ENCODE measurements at regions not wholly inside any gene's neighbourhood (a gene's known extent, or its start where the extent isn't known, plus 50 kb on each side); places are given as distances from the start of the nearest gene placed in this dataset.
"Not testable (repeated sequence)": the region's sequence is repeated elsewhere in the genome, so short reads cannot be mapped to it uniquely, and the experiment has no call there.

DNA sequence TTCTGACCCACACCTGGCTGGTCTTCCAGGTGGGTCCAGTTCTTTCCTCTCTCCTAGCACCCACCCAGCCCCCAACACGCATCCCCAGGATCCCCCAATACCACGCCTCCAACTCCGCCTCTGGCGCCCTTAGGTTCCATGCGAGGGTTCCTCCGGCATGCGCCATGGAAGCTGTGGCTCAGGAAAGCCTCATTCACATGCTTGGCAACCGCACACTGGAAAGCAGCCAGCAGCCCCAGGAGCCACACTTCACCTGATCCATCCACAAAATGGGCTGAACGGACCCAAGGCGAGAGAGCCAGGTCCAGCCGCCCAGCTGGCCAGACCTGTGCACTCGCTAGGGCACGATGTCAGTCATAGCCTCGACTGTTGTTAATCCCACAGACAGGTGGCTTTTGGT, 161.2 kb downstream of the PSMG1 start:
- no peak for DNase-seq

DNA sequence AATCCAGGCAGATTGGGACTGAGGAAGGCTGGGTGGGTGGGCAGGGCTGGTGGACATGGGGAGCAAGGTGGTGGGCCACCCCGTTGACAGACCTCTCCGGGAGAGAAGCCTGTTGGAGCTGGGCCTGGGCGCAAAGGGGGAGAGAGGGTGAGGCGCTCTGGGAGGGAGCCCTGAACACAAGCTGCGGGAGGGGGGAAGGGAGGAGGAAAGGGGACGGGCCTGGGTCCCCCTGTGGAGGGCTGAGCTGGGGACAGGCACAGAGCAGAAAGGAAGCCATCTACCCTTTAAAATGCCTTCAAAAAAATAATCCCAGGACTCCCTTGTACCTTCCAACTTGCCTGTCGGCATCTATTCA, 161.8 kb downstream of the PSMG1 start:
- DNase-seq: no peak

DNA sequence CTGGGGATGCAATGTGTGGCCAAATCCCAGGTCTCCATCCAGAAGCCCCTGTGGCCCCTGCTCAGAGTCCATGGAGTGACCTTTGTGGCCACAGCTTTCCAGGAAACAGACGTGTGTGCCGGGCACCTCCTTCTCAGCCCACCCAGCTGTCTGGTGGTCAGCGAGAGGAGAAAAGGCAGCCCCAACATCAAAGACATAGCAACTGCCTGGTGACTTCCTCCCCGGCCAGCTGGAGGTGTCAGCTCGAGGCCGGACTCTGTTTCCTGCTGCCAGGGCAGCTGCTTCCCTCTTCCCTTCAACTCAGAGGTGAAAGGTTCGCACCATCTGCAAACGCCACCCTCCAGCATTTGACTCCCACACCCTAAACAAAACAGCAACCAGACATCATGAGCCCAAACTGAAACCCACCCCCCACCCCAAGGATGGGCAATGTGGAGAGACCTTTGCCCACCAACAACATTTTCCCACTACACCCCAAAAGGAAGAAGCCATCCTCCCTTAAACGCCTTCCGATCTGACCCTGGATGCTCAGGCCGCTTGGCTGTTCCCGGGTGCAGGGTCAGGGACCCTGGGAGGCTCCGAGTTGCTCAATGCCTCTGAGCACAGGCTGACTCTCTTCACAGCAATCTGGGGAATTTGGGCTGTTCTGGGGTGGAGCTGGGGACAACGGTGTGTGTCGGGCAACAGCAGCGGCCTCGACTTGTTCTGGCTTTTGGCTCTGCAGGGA, 162.3 kb downstream of the PSMG1 start:
- no peak for DNase-seq

DNA sequence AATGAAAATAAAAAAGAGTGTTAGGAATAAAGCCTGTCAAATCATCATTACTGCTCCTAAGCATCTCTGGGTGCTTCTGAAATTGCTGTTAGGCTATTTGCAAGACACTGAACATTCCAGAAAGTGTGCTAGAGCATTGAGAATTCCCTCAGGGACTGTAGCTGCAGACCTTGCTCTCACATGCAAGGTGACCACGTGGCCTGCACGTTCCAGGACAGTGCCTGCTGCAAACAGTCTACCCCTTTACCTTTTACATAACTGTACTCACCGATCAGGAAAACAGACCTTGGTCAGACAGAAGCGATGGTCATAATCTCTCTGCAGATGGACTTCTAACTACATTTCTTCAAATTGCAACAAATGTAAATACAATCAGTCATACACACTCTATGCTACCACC, 164.5 kb downstream of the PSMG1 start:
- no peak for DNase-seq

DNA sequence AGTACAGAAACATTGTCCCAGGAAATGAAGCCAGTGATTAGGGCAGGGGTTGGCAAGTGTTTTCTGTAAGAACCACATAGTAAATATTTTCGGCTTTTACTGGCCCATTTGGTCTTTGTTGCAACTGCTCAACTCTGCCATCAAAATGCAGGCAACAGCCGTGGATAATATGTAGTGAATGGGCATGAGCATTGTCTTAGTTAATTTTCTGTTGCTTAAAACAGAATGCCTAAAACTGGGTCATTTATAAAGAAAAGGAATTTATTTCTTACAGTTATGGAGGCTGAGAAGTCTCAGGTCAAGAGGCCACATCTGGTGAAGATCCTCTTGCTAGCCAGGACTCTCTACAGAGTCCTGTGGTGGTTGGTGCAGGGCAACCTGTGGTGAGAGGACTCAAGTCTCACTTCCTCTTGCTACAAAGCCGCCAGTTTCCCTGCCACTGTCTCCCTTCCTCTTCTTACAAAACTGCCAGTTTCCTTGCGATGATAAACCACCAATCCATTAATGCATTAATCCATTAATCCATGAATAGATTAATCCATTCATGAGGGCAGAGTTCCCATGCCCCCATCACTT, 166.4 kb downstream of the PSMG1 start:
- no peak for DNase-seq

DNA sequence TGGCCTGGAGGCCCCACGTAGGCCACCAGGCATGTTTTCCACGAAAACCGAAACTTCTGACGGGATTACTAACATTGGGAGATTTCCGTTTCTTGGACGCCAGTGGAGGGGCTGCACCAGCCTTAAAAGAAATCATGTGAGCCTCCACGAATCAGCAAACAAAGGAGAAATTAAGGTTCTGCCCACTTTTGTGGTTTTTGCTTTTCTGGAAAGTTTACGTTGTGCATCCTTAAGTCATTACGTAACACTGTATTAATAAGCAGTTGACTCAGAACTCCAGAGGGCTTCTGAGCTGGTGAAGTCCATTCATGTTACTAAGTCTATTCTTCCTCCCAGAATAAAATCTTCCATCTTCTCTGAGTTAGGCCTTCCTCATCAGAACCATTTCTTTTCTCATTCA, 168.5 kb downstream of the PSMG1 start:
- DNase-seq: no peak

DNA sequence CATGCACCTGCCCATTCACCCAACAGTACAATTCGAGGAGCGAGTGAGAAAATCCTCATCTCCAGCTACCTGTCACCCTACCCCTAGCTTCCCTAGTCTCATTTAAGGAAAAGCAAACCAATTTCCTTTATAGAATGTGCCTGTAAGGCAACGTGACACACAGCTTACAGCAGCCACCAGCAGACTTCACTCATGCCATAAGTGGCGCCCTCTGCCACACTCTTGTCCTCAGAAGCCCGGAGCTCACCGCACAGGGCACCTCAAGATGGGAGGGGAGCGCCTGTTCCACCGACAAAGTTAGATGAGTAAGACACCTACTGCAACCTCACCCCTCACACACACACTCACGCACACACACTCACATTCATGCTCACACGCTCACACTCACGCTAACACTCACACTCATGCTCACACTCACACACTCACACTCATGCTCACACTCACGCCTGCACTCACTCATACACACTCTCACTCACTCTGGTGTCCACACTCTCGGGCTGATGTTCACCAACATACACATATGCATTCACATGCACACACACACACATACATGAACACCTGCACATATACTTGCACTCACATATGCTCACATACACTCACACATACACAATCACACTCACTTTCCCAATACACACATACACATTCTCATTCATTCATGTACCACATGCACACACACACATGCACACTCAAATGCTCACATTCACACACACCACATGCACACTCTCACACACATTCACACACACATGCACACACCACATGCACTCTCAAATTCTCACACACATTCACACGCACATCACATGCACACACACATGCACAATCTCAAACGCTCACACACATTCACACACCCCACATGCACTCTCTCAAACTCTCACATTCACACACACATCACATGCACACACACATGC, 170.7 kb downstream of the PSMG1 start:
- no peak for DNase-seq

DNA sequence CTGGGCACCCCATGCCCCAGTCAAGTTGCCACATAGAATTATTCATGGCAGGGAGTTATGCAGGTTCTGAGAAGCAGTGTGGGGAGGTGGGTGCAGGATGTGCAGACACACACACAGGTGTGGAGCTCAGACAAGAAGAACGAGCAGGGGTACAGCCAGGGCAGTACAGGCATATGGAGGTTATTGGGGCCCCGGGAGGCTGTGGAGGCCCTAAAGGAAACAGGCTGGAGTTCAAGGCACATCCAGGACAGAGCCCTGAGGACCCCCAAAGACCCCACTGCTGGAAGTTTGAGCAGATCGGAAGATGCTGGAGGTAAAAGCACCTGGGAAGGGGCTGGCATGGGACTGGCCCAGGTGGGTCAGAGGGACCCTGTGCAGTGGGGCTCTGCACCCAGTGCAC, 171.3 kb downstream of the PSMG1 start:
- no peak for DNase-seq

DNA sequence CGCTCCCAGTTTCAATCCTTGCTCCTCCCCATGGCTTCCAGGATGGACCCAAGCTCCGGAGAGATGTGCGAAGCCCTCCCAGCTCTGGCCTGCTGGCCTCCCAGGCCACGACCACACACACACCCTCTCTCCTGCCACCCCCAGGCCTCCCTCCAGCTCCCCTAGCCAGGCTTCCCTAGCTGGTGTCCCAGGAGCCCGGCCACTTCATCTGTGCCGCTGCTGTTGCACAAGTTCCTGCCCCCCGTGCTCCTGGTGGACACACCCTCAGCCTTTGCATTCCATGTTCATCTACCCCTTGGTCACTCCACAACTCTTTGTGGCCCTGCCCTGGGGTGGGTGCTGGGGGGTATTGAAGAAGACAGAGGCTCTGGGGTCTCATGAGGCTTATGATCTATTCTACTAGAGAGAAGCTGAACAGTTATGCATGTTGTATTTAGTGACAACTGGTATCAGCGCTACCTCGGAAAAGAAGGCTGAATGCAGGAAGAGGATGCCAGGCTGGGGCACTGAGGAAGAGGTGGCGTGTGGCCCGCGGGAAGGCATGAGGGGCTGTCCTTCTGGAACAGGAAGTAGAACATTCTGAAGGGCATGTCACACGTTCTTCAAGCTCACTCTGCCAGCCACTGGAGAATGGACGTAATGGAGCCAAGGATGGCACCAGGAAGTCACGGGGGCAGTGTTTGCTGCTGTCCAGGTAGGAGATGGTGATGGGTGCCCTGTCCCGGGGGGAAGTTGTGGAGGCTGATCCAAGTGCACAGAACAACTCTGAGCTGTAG, 172.4 kb downstream of the PSMG1 start:
- DNase-seq: no peak

DNA sequence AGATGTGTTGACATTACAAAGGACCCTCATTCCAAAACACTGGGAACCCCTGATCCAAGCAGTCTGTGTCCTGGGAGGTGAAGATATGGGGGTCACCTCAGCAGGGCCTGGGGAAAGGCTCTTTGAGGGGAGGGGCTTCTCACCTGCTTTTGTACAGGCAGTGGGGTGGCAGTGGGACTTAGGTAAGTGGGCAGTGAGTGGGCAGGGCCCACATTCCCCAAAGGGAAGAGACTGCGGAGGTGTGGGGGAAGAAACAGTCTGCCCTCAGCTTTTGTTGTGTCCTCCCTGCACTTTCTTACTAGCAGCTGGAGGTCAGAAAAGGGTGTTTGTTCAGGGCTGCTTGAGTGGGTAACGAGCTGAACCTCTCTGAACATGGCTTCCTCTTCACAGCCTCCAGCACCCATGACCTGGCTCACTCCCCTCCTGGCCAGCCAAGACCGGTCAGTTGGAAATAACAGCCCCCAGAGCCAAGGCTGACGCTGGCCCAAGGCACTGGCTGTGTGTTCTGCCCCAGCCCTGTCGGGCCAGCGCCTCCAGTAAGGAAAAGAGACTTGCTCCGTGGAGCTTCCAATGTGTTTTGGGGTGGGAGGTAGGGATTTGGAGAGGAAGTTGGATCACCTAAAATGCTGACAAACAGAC, 173.5 kb downstream of the PSMG1 start:
- DNase-seq: no peak

DNA sequence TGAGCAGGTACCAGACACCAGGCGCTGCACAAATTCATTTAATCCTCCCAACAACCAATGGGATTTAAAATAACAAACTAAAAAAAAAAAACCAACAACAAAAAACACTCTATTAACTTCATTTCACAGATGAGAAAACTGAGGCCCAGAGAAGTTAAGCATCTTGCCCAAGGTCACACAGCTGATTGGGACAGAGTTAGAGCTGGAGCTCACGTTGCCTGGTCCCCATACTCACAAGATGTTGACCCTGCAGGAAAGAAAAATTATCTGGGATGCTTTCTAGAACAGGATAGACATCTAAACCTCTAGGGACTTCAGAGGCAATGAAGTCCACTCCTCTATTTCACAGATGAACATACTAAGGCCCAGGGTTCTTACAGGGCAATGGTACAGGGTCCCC, 175.3 kb downstream of the PSMG1 start:
- DNase-seq: no peak

DNA sequence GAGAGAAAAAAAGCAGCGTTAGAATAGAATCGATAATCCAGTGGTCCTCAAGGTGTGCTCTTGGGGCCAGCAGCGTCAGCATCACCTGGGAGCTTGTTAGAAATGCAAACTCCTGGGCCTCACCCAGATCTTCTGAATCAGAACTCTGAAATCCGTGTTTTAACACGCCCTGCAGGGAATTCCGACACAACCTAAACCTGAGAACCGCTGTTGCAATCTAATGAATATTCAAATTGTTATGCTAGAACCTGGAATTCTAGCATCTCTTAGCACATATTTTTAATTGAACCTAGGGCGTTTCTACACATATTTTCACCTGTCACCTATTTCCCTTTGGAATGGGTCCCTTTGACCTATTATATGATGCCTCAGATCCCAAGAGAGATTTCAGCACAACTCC, 175.7 kb downstream of the PSMG1 start:
- no peak for DNase-seq

DNA sequence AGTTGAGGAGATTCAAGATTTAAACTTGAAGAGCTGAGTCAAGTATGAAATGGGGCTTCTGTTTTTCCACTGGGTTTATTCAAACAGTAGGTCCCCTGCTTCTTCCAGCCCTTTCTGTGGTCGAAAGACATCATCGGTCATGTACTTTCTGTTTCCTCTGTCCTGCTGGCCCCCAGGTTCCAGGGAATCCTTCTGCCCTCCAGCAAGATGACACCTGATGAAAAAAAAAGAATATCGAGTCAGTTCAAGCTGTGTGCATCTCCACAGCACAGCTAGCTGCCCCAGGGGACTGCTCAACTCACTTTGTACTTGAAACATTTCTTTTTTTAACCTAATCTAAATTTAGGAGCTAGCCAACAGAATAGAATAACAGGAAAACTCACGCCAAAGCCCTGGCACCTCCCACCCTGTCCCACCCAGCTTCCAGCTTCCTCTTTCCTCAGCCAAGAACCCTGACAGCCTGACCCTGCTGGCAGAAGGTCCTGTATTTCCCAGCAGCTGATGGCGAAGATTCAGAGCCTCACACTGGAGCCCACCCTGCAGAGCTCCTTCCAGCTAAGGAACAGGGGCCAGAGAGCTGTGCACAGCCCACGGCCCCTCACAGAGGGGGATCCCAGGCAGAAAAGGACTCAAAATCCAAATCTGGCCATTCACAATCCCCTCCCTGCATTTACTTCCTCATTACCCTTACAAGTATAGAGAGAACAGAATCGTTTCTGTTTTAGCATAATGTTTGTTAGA, 176.5 kb downstream of the PSMG1 start:
- no peak for DNase-seq

DNA sequence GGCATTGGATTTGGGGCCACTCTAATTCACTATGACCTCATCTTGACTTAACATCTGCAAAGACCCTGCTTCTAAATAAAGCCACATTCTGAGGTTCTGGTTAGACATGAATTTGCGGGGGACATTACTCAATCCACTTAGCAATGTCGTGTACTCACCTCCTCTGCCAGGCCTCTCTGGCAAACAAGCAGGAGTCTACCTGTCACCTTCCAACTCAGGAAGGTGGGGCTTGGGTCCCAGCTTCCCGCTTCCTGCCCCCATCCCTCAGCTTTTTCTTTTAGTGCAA, 177.8 kb downstream of the PSMG1 start:
- DNase-seq: no peak

DNA sequence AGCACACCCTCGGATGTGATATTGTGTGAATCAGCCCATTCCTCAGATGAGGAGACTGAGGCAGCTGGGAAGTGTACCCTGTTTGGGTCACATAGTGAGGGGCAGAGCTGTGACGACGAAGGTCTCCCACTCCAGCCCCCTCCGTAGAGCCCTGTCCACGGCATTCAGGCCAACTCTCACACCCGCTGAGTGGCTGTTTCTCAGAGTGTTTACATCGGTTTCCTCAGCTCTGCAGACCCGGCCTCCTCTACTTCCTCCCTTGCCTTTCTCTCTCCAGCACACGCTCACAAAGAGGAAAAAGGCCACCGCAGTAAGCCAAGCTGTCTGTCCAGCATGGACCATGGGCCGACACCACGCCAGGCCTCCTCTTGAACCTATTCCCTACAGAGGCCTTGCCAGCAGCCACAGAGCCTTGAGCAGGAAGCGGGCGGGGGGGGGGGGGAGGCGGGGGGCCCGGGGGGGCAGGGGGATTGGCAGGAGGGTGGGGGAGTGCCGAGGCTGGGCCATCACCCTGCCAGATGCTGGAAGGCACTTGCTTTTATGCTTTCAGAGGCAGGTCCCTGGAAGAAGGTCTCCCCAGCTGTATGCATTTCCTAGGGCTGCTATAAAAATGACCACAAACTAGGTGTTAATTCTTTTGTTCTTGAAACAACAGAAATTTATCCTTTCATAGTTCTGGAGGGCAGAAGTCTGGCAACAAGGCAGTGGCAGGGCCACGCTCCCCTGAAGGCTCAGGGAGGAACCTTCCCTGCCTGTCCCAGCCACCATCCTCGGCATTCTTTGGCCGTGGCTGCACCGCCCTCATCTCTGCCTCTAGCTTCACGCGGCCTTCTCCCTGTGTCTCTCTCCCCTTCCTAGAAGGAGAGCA, 178.4 kb downstream of the PSMG1 start:
- DNase-seq: peak; percentile 6

DNA sequence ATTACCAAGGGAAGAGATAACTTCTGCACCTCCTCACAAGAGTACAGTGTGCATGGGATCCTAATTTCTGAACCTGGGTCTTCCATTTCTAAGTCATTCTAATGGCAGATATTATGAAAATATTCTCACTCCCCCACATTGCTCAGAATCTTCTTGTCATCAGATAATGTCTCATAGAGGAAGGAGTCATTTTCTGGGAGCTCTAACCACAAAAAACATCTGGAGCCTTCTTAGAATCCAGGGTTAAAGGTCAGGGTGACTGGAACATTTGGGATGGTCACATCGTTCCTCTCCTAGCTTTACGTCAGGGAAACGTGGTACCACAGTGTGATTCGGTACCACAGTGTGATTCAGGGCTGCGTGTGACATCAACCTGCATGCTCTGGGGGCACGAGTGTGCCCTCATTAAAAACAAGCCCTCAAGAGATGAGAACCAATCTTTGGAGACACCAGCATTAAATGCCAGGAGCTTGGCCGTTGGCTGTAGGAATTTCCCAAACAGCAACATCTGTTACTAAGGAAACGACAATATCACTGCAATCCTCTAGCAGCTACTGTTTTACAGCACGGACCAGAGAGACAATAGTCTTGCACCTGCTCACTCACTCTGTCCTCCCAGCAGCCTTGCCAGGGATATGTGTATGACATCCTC, 179.1 kb downstream of the PSMG1 start:
- no peak for DNase-seq

DNA sequence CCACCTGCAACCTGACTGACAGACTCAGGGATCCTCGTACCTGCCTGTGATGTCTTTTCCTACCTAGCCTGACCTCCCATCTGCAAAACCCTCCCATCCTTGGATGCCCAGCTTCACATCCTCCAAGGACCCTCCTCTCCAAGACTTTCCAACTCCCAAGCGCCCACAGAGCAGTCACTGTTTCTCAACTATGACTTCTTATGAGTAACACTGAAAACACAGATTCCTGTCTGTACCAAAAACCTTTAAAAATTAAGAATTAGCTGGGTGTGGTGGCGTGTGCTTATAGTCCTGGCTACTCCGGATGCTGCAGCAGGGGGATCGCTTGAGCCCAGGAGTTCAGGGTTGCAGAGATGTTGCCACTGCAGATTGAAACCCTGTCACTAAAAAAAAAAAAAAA, 181.9 kb downstream of the PSMG1 start:
- no peak for DNase-seq

DNA sequence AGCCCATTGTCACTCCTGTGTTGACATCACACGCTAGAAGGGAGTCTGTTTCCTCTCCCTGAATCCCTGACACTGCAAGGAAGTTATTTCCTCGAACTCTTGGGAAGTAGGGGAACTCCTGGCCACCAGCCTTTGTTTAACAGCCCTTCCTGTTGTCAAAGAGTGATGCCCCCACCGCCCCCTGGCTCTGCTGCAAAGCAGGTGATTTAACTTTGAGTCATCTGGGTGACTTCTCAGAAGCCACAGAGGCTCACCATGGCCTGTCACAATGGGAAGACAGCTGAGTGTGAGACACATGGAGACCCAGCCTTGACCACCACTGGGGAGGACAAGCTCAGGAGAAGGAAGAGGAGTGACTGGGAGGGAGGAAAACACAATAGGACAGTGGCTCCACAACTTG, 182.8 kb downstream of the PSMG1 start:
- DNase-seq: no peak

DNA sequence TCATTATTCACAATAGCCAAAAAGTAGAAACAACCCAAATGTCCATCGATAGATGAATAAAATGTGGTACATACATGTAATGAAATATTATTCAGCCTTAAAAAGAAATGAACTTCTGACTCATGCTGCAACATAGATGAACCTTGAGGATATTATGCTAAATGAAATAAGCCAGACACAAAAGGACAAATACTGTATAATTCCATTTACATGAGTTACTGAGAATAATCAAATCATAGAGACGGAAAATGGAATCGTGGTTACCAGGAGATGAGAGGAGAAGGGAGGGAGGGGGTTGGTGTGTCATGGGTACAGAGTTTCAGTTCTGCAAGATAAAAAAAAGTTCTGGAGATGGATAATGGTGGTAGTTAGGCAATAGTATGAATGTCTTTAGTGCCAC, 184.1 kb downstream of the PSMG1 start:
- DNase-seq: no peak

DNA sequence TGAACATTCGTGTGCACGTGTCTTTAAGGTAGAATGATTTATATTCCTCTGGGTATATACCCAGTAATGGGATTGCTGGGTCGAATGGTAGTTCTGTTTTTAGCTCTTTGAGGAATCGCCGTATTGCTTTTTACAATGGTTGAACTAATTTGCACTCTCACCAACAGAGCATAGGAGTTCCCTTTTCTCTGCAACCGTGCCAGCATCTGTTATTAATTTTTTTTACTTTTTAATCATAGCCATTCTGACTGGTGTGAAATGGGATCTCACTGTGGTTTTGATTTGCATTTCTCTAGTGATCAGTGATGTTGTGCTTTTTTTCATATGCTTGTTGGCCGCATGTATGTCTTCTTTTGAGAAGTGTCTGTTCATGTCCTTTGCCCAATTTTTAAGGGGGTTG, 185.0 kb downstream of the PSMG1 start:
- not testable (repeated sequence) for DNase-seq

DNA sequence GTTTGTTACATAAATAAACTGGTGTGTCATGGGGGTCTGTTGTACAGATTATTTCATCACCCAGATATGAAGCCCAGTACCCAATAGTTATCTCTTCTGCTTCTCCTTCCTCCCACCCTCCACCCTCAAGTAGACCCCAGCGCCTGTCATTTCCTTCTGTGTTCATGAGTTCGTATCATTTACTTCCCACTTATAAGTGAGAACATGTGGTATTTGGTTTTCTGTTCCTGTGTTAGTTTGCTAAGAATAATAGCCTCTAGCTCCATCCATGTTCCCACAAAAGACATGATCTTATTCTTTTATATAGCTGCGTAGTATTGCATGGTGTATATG, 185.4 kb downstream of the PSMG1 start:
- DNase-seq: not testable (repeated sequence)

Data from CD4-positive, alpha-beta T cell treated with Interleukin-6 for 4 hours (primary cell).